GM19025 (cell line): ENCODE measurements at regions not wholly inside any gene's neighbourhood (a gene's known extent, or its start where the extent isn't known, plus 50 kb on each side); places are given as distances from the start of the nearest gene placed in this dataset.
"Not testable (repeated sequence)": the region's sequence is repeated elsewhere in the genome, so short reads cannot be mapped to it uniquely, and the experiment has no call there.

Experiments used
- ATAC-seq: cut with Tn5 transposase; IDR thresholded peaks from one replicate; pipeline ENCODE4 v1.9.1; 2021; ENCODE audit warnings: mild to moderate bottlenecking, low read depth, moderate library complexity; ENCODE audit not compliant: unreplicated experiment

DNA sequence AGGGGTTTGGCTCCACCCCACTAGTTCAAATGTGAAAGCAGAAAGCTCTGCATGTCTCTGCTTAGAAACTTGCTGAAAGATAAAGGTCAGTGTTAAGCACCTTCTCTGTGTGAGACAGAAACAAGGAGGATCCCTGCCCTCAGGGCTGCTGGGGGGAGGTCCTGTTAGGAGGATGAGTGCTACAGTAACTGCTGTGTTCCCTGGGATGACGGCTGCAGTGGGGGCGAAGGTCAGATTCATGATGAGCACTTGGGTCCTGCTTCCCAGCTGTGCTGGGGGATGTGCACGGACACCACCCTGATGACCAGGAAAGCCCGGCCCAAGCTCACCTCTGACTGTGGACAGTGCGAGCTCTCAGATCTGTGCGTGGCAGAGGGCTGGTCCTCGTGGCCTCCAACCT is 252.6 kb downstream of the DLL1 start:
- no peak for ATAC-seq

DNA sequence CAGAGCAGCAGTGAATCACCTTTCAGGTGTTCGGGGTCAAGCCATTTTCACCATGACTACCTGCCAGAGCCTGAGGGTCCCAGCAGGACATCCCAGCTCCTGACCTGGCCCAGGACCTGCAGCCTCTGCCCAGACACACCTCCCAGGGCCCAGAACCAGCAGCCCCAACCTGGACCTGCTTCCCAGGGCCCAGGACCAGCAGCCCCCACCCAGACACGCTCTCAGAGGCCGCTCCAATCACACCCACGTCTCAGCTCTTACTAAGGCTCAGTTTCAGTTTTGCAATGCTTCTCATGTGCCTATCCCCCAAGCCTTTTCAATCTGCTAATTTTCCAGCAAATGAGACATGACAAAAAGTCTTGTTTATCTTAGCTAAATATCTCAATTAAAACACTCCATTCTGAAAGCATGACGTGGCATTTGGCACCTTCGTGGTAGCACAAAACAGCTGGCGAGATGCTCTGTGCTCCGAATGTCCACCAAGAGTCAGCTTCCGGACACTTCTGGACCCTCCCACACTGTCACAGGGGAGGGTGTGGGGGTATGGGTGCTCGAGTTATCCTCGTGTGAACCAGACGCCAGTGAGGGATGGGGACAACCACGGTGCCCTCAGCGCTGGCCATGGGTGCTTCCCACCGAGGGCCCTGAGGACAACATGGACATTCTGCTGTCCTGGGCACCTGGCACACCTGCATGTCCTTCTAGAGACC is 253.2 kb downstream of the DLL1 start:
- no peak for ATAC-seq

DNA sequence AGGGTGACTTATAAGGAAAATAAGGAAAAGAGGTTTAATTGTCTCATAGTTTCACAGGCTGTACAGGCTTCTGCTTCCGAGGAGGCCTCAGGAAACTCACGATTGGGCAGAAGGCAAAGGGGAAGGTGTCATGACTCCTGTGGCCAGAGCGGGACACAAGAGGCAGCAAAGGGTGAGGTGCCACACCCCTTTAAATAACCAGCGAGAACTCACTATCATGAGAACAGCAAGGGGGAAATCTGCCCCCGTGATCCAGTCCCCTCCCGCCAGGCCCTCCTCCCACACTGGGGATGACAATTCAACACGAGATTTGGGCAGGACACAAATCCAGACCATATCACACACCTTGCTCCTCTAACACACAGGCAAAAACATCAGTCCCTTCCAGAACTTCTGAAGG is 254.0 kb downstream of the DLL1 start:
- no peak for ATAC-seq

DNA sequence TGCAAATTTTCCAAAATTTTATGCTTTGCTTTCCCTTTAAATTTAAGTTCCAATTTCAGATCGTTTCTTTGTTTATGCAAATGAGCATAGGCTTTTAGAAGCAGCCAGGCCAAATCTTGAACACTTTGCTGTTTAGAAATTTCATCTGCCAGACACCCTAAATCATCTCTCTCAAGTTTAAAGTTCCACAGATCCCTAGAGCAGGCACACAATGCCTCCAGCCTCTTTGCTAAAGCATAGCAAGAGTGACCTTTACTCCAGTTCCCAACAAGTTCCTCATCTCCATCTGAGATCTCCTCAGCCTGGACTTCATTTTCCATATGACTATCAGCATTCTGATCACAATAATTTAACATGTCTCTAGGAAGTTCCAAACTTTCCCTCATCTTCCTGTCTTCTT is 254.5 kb downstream of the DLL1 start:
- not testable (repeated sequence) for ATAC-seq

DNA sequence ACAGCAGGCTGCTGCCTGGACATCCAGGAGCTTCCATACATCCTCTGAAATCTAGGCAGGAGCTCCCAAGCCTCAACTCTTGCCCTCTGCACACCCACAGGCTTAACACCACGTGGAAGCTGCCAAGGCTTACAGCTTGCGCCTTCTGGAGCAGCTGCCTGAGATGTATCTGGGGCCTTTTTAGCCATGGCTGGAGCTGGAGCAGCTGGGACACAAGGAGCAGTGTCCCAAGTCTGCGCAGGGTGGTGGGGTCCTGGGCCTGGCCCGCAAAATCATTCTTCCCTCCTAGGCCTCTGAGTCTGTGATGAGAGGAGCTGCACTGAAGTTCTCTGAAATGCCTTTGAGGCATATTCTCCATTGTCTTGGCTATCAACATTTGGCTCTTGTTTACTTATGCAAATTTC is 255.0 kb downstream of the DLL1 start:
- ATAC-seq, result no peak

DNA sequence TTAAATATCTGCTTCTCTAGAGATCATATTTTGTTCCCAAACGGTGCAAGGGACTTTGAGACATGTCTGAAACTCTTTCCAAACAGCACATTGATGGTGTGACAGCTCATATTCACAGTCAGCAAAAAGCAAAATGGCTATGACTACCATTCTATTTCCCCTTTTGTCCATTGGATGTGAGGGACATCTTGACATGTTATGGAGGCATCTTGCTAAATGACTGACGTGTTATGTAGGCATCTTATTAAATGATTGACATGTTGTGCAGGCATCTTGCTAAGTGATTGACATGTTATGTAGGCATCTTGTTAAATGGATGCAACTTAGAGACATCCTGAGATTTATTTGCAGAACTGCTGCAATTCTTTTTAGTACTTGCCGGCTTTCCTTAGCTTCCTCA is 255.8 kb downstream of the DLL1 start:
- ATAC-seq, result no peak

DNA sequence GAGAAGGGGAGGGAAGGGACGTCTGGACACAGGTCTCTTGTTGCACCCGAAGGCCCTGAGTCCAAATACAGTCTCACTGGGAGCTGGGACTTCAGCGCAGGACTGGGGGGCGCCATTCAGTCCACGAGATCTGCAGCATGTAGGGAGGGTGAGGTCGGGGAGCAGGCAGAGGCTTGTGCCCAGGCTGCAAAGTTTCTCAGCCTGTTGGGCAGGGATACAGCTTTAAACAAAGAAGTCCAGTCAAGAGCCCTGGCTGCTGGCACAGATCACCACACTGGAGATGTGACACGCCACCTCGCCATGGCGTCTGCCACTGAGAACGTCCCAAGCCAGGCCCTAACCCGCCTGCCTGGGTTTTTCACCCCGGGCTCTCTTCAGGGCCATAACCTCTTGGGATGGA is 256.6 kb downstream of the DLL1 start:
- no peak for ATAC-seq

DNA sequence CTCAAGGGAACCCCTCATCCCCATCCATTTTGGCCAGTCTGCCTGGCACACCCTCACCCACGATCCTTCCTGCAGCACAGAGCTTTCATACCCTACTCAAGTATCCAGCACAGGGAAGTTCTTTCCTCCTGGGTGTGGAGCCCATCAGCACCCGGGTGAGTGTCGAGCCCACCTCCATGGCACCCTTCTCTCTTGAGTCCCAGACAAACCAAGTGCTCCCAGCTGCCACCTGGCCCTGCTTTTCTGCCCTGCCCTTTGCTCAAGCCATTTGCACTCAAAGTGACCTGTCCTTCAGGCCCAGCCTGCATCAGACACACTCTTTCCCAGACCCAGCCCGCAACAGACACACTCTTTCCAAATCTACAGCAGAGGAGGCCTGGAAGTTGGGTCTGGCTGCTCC is 257.2 kb downstream of the DLL1 start:
- ATAC-seq, result no peak

DNA sequence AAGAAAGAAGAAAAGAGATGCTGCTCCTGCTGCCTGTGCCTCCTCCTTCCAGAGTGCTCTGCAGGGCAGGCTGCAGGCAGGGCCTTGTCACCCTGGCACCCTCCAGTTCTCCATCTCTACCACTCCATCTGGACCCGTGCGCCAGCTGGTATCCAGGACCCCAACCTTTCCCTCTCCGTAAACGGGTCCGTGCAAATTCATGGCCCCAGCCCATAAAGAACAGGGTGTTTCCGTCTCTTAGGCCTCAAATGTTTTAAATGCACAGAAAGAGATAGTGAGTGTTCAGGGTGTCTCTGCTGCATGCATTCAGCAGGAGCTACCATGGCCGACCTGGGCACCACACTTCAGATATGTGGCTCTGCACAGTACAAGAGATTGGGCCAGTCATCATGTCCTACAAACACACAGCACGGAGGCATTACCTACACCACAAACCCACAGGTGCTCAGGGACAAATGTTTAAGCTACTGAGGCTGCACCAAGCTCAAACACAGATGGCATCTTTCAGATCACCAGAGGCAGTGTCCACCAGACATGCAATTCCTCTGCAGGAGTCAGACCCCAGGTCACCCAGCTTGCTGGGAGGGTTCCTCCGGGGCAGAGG is 258.1 kb downstream of the DLL1 start:
- ATAC-seq, result no peak

DNA sequence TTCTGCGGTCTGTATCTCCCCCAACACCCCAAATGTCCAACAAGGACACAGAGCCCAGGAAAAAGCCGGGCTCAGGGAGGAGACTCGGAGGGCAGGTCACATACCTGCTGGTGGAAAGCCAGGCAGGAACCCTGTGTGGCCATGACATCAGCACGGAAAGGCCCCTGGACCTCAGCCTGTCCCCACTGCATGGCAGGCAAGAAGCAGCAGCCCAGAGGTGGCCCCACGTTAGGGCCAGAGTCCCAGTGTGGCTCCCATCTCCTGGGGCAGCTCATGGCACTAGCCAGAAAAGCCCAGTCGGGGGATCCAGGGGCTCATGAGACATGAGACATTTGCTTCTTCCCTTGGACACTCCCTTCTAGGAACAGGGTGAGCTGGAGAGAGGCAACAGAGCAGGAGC is 258.7 kb downstream of the DLL1 start:
- no peak for ATAC-seq

DNA sequence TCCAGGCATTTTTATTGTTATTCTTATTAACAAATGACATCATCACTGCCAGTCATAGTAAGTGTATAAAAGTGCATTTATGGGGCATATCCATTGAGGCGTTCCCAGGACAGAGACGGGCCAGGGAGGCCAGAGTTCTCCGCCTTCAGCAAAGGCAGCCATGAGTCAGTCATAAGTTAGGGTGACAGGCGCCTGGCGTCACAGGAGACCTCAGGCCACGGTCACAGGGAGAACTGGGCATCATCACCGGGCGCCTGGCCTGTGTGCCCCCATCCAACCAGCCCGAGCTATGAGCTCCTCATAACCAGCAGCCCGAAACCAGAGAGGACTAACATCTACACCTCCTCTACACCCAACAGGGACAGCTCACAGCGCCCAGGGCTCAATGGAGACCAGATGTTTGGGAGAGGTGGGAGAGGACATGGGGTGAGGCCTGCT is 259.2 kb downstream of the DLL1 start:
- ATAC-seq, result no peak

DNA sequence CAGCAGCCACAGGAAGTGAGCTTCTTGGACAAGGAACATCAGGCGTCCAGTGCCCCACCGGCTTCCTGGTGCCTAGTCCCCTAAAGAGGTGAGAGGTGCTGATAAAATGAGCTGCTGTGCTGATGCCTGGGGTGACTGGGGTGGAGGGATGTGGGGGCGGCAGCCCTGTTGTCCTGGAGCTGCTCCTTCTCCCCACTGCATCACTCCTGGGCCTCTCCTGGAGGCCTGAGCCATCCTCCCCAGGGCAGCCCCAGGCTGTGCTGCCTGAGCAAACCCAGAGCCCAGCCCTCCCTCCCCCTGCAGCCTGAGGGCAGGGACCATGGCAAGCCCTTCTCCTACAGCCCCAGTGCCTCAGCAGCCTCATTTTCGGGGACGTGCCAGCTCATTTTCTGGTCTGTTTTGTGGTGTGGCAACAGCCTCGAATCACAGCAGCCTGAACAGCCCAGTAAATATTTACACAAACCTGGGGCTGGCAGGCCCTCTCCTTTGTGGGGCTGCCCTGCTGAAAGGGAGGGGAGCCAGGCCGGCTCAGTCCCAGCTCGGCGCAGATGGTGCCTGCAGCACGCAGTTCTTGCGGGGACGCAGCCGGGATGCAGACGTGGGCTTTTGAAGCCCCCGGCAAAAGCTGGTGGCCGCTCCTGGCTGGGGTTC is 259.9 kb downstream of the DLL1 start:
- ATAC-seq, result no peak

DNA sequence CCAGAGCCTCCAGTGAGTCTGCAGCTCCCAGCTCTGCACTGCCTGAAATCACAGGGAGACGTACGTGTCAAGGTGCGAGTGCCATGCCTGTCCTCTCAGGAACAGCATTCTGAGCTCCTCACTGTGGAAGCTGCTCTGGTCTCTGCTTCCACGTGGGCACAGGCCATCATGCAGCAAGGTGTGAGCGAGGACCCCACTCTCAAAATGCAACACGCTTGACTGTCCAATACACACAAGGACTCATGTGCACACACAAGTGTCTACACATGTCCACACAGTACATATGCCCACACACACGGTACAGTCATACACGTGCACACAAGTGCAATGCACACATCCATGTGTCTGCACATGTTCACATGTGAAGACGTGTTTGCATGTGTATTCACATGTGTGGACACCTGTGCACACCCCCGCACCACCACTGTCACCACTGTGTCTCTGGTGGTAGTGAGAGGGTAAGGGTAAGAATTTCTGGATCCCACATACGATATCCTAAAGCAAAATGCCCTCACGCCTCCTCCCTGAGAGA is 260.5 kb downstream of the DLL1 start:
- ATAC-seq, result no peak

DNA sequence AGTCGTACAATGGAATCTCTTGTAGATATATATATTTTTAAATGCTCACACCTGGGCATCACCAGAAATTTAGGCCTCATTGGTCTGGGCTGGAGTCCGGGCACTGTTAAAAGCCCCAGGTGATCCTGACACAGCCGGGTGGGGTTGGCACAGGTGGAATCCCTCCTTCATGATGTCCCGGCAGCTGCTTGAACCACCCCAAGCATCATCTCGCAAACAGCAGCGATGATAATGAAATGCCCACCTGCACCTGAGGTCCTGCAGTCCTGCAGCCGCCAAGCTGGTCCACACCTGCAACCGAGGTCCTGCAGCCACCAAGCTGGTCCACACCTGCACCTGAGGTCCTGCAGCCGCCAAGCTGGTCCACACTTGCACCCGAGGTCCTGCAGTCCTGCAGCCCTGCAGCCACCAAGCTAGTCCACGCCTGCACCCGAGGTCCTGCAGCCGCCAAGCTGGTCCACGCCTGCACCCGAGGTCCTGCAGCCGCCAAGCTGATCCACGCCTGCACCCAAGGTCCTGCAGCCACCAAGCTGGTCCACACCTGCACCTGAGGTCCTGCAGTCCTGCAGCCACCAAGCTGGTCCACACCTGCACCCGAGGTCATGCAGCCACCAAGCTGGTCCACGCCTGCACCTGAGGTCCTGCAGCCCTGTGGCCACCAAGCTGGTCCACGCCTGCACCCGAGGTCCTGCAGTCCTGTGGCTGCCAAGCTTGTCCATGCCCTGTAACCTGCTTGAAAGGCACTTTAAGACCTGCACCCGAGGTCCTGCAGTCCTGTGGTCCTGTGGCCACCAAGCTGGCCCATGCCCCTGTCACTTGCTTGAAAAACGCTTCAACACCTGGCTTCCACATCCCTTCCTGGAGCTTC is 261.2 kb downstream of the DLL1 start:
- ATAC-seq, result no peak

DNA sequence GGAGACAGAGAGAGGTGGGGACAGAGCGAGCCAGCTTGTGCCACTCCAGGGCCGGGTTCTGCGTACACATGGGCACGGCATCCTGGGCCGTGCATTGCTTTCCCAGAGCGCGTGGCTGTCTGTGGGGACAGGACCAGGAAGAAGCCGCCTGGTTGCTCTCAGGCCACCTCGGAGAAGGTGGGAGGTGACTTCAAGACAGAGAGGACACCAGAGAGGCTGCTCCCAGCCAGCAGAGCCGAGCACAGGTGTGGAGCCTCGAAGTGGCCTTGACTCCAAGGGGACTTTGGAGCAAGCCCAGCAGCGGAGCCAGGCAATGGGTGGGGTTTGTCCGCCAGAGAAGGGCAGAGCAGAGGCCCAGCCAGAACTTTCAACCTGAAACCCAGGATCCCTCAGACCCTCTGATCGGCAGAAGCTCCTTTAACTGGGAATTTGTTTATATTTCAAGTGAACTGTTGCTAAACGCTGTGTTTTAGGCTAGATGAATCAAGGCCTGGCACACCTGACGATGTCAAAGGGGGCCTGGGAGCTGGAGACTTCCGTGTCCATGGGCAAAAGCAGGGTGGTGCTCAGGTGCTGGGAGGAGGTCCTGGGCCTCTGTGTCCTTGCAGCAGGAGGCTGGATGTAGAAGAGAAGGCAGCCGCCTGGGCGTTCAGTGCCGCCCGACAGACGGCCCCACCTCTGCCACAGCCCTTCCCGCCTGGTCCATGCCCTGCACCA is 262.1 kb downstream of the DLL1 start:
- ATAC-seq, result no peak

DNA sequence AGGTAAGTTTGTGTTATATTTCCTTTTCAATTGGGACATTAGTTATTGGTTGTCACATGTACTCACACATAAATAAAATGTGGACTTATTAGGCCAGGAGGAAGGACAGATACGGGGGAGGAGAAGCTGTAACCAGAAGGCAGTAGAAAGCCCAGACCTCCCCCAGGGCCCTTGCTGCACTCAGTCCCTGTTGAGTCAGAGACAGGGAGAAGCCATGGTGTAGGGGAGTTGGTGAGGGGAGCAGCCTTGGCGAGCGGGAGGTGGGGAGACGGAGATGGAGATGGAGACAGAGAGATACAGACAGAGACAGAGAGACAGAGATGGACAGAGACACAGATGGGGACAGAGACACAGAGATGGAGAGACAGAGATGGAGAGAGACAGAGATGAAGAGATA is 263.2 kb downstream of the DLL1 start:
- ATAC-seq, result no peak

DNA sequence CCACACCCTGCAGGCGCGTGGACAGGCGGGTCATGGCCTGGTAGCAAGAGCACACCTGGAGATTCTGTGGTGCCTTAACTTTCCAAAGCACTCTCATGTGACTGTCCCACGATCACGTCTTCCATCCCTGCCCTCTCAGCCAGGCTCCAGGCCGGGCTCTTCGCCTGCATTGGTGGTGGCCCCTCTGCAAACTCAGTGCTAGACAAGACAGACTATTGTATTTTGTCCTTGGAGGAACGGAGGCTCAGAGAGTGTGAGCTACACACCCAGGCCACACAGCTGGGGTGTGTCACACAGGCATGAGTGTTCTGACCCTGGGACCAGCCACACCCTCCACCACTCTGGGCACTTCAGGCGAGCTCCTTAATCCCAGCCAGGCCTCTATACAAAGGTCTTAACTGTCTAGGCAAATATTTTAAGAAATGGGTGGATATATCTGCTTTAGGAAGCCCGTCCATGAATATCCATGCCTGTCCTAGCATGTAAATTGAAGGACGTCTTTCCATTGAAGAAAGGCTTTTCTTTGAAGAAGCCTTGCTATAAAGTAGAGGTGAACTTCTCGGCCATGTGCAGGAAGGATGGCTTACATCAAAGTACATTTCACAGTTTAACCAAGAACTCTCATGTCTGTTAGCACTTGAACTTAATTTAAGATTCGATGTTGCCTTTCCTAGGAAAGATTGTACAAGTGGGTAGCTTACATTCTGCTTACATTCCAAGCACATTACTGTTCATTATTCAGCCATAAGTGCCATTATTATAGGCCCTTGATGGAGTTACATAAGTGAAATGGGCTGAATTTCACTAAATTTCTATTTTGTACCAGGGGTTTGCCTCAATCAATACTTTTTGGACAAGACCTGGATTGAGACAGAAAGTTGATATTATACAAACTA is 263.9 kb downstream of the DLL1 start:
- no peak for ATAC-seq

DNA sequence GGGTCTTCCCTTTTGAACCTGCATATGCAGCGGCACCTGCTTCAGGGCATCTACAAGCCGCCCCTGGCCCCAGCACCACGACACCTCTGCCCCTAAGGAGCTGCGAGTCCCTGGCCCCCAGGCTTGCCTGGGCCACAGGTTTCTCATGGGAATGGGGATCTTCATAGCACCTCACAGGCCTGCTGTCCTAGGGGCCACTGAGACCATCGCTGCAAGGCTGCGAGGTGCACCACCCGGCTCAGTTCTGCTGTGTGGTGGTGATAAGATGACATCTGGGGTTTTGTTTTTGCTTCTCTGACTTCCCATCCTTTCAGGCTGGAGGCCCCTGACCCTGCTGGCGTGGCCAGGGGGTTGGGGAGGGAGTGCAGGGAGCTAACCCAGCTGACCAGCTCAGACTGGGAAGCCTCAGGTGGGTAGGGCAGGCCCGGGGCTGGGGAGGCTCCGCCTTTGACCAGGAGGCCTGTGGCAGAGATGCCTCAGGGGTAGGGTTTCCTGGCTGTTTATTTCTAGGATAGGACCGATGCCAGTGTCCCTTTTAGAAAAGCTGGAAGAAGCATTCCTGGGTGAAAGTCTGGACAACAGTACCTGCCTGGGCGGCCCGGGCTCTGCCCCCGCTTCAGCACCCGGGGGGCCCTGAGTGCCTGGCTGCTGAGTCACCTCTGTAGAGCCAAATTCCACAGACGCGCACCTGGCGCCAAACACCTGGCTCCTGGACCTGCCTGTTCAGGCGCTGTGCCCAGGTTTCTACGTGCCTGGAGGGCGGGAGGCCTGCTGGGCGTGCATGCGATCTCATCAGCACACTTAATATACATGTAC is 264.7 kb downstream of the DLL1 start:
- no peak for ATAC-seq
